Right lobe of liver (tissue), 6 donors: ENCODE measurements at regions not wholly inside any gene's neighbourhood (a gene's known extent, or its start where the extent isn't known, plus 50 kb on each side); places are given as distances from the start of the nearest gene placed in this dataset.

Experiments
- ATAC-seq, 4 donors: fragments of 200-7000 bp; cut with Tn5 transposase; one replicate each; pipeline ENCODE4 v1.9.1; 2020; ENCODE audit warnings: mild to moderate bottlenecking in 4 of 4, moderate library complexity in 4 of 4
- DNase-seq, 3 donors: peaks; one replicate each; pipeline ENCODE4 v3.0.0-alpha.2; 2020
- H3K27ac ChIP-seq, 3 donors: fragments of 200-600 bp; one replicate each; pipeline ENCODE4 v1.8.0; 2022
- H3K27me3 ChIP-seq, 2 donors: fragments of 200-600 bp; one replicate each; pipeline ENCODE4 v1.8.0; 2022
- H3K36me3 ChIP-seq, 4 donors: fragments of 200-600 bp; sonication (generic) in 1 of 4; one replicate each; pipeline versions ENCODE4 v1.5.1 to v1.8.0; 2017 to 2022; ENCODE audit warnings: control low read depth in 1 of 4
- H3K4me1 ChIP-seq, 4 donors: fragments of 200-600 bp; sonication (generic) in 1 of 4; one replicate each; pipeline versions ENCODE4 v1.5.1 to v1.8.0; 2017 to 2022; ENCODE audit warnings: control low read depth in 1 of 4
- H3K4me3 ChIP-seq, 3 donors: fragments of 200-600 bp; one replicate each; pipeline ENCODE4 v1.8.0; 2022
- H3K9me3 ChIP-seq, 4 donors: fragments of 200-600 bp; sonication (generic) in 1 of 4; one replicate each; pipeline versions ENCODE4 v1.5.1 to v1.8.0; 2017 to 2022; ENCODE audit warnings: control low read depth in 1 of 4
- CTCF ChIP-seq, 4 donors: fragments of 200-600 bp in 3 of 4; fragments of 450-650 bp in 1 of 4; IDR thresholded peaks; one replicate each; pipeline versions ENCODE4 v1.5.1 to v1.8.0; 2016 to 2022; ENCODE audit warnings: antibody characterized with exemption in 4 of 4, mild to moderate bottlenecking in 2 of 4
- POLR2A ChIP-seq: fragments of 450-650 bp; IDR thresholded peaks from one replicate; pipeline ENCODE4 v1.6.1; 2017; ENCODE audit warnings: antibody characterized with exemption, mild to moderate bottlenecking
- WGBS: methylation state at CpG from one replicate; pipeline ENCODE4 v1.1.6; 2018; ENCODE audit warnings: low coverage, low lambda C conversion rate; ENCODE audit not compliant: insufficient coverage; ENCODE audit errors: missing lambda C conversion rate; 5-methylcytosine and 5-hydroxymethylcytosine counted together
- intact Hi-C, 2 donors: fragments of 100-400 bp; cut with DNase I; formaldehyde crosslinking; loops; one replicate each; pipeline versions ENCODE4 v1.11.2 to v1.14.1; 2022
- donor health status: DM: no; HTN: yes; CAD: no.
- donor health status: DM: no; HTN: no; CAD: no.
- donor health status: DM: no; HTN: no; CAD: no.
- donor health status: DM: no; HTN: yes; CAD: no.
- donor health status: DM: no; HTN: yes; CAD: no.

- no peaks in the 10 kb centered on the region for H3K27me3 ChIP-seq
- H3K27ac ChIP-seq = no peak overlapping the region
- peak in 1 of 3 donors; percentile 54 for DNase-seq
- ATAC-seq = peak; percentile 43 to 71 (median 62)
- H3K36me3 ChIP-seq = no peaks in the 10 kb centered on the region
- 15% methylated on average over 5 of the region's 13 CpGs for WGBS
- TF ChIP-seq CTCF (IDR thresholded peaks at IDR 0.05) = no peak
- no peak for TF ChIP-seq POLR2A
- no peak overlapping the region for H3K4me3 ChIP-seq
- H3K4me1 ChIP-seq = no peaks in the 10 kb centered on the region
- intact Hi-C loops = no loop called here
- H3K9me3 ChIP-seq = no peaks in the 10 kb centered on the region
Measured at GRCh38 chr22:27512283-27512761, 289.2 kb downstream of the MN1 start.

GRCh38 chr22:27513021-27513420 lies 288.5 kb downstream of the MN1 start:
- DNase-seq (no peak), ATAC-seq (no peak)
- Histone ChIP-seq H3K9me3 (no peaks in the 10 kb centered on the region), H3K4me1 (no peaks in the 10 kb centered on the region), H3K27me3 (no peaks in the 10 kb centered on the region), H3K4me3 (no peak overlapping the region), H3K27ac (no peak overlapping the region), H3K36me3 (no peaks in the 10 kb centered on the region)
- WGBS = 50% methylated on average over 2 of the region's 2 CpGs
- intact Hi-C loops = no loop called here
- no peak for TF ChIP-seq POLR2A
- no peak for TF ChIP-seq CTCF (IDR thresholded peaks at IDR 0.05)

- no peak for TF ChIP-seq CTCF (IDR thresholded peaks at IDR 0.05)
- TF ChIP-seq POLR2A = no peak
- 64% methylated on average over 9 of the region's 9 CpGs for WGBS
- no peaks in the 10 kb centered on the region for H3K36me3 ChIP-seq
- intact Hi-C loops = no loop called here
- no peaks in the 10 kb centered on the region for H3K4me1 ChIP-seq
- DNase-seq (no peak), ATAC-seq (no peak)
- H3K9me3 ChIP-seq = no peaks in the 10 kb centered on the region
- no peak overlapping the region for H3K4me3 ChIP-seq
- no peak overlapping the region for H3K27ac ChIP-seq
- no peaks in the 10 kb centered on the region for H3K27me3 ChIP-seq
Measured at GRCh38 chr22:27514601-27515523, 286.7 kb downstream of the MN1 start.

GRCh38 chr22:27517361-27518155 lies 284.0 kb downstream of the MN1 start:
- H3K27ac ChIP-seq = no peak overlapping the region
- no peak overlapping the region for H3K4me3 ChIP-seq
- TF ChIP-seq POLR2A (no peak), CTCF (IDR thresholded peaks at IDR 0.05) (no peak)
- H3K9me3 ChIP-seq = no peaks in the 10 kb centered on the region
- intact Hi-C loops = no loop called here
- H3K36me3 ChIP-seq = no peaks in the 10 kb centered on the region
- H3K4me1 ChIP-seq = no peaks in the 10 kb centered on the region
- 81% methylated on average over 7 of the region's 7 CpGs for WGBS
- DNase-seq = no peak
- no peak for ATAC-seq
- H3K27me3 ChIP-seq = no peaks in the 10 kb centered on the region
